ACC112 (cell line): ENCODE measurements at regions not wholly inside any gene's neighbourhood (a gene's known extent, or its start where the extent isn't known, plus 50 kb on each side); places are given as distances from the start of the nearest gene placed in this dataset.

ENCODE experiments used
- H2AFZ ChIP-seq: fragments of 200-600 bp; sonication (generic); one replicate; pipeline ENCODE4 v1.6.0; 2017; ENCODE audit warnings: antibody characterized with exemption, low read length; ENCODE audit not compliant: unreplicated experiment
- H3K27ac ChIP-seq: fragments of 200-600 bp; sonication (generic); 2 replicates; pipeline ENCODE4 v1.5.1; 2014; ENCODE audit warnings: low read depth, mild to moderate bottlenecking, antibody characterized with exemption, low read length, moderate library complexity
- H3K27me3 ChIP-seq: fragments of 200-600 bp; sonication (generic); 2 replicates; pipeline ENCODE4 v1.6.1; 2014; ENCODE audit warnings: mild to moderate bottlenecking, antibody characterized with exemption, low read length, moderate library complexity, mixed read lengths; ENCODE audit not compliant: insufficient read depth
- H3K36me3 ChIP-seq: fragments of 200-600 bp; sonication (generic); 2 replicates; pipeline ENCODE4 v1.6.1; 2016; ENCODE audit warnings: mild to moderate bottlenecking, antibody characterized with exemption, low read length, moderate library complexity, mixed read lengths; ENCODE audit not compliant: insufficient read depth
- H3K4me1 ChIP-seq: fragments of 200-600 bp; sonication (generic); one replicate; pipeline ENCODE4 v1.6.1; 2016; ENCODE audit warnings: low read length, mixed read lengths; ENCODE audit not compliant: insufficient read depth, unreplicated experiment, control insufficient read depth
- H3K4me3 ChIP-seq: fragments of 200-600 bp; sonication (generic); 2 replicates; pipeline ENCODE4 v1.5.1; 2014; ENCODE audit warnings: mild to moderate bottlenecking, low read depth, low read length
- H3K79me2 ChIP-seq: fragments of 200-600 bp; sonication (generic); one replicate; pipeline ENCODE4 v1.6.0; 2016; ENCODE audit warnings: low read length; ENCODE audit not compliant: control insufficient read depth, unreplicated experiment, insufficient read depth

DNA sequence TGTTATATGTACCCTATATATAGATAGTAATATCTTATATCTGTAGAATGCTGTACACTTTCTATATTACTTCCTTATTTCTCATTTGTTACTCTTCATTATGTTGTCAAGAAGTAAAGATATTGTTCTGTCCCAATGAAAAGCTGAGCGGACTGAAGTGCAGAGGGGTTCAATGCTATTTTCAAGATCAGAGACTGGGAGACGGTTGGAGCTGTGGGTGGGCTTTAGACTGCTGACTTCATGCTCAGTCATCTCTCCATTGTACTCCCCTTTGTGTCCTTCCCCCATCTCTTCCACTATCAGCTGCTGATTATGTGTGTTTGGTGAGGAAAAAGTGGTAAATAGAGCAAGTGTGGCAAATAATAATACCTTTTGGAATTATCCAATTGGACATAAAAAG is 532.3 kb upstream of the ZNF608 start:
- Histone ChIP-seq H3K79me2 (no peaks in the 10 kb centered on the region), H3K36me3 (no peaks in the 10 kb centered on the region), H2AFZ (no peak overlapping the region), H3K27ac (no peak overlapping the region), H3K27me3 (no peaks in the 10 kb centered on the region), H3K4me1 (peaks cover 38% of the 10 kb centered on the region), H3K4me3 (no peak overlapping the region)

DNA sequence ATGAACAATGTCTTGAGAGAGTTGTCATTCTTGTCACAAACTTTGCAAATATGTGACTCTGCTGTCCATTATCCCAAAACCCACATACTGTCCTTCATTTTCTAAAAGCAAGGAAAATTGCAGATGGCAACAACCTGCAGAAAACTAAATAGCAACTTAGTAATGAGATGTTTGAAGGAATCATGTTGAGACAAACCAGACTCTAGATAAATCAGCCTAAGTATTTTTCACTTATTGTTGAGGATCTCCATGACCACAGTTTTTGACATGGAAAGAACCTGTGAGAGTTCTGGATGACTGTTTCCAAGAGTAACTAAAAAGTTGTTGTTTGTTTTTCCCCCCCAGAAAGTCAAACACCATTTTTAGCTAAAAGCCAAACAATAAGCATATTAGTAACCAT is 535.2 kb upstream of the ZNF608 start:
- Histone ChIP-seq H3K4me1 (peaks cover 14% of the 10 kb centered on the region), H3K79me2 (no peaks in the 10 kb centered on the region), H2AFZ (no peak overlapping the region), H3K27me3 (no peaks in the 10 kb centered on the region), H3K27ac (no peak overlapping the region), H3K4me3 (no peak overlapping the region), H3K36me3 (no peaks in the 10 kb centered on the region)

DNA sequence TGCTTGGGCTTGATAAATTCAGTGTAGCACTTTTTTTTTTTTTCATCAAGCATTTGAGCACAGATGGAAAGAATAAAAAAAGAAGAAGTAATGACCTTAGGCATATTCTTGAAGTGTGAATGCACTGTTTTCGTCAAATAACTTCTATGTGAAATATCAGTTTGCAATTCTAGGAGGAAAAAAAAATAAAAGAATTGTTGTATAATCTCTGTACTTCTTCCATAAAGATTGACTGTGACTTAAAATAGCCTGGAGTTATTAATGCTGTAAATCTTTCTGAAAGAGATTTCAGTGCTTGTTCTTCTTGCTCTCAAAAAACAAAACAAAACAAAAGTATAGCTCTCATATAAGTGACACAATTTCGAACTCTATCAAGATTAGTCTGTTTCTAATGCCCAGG is 536.9 kb upstream of the ZNF608 start:
- no peaks in the 10 kb centered on the region for H3K36me3 ChIP-seq
- H3K27ac ChIP-seq, result no peak overlapping the region
- no peaks in the 10 kb centered on the region for H3K27me3 ChIP-seq
- no peaks in the 10 kb centered on the region for H3K79me2 ChIP-seq
- H2AFZ ChIP-seq, result no peak overlapping the region
- peaks cover under 1% of the 10 kb centered on the region for H3K4me1 ChIP-seq
- no peak overlapping the region for H3K4me3 ChIP-seq

DNA sequence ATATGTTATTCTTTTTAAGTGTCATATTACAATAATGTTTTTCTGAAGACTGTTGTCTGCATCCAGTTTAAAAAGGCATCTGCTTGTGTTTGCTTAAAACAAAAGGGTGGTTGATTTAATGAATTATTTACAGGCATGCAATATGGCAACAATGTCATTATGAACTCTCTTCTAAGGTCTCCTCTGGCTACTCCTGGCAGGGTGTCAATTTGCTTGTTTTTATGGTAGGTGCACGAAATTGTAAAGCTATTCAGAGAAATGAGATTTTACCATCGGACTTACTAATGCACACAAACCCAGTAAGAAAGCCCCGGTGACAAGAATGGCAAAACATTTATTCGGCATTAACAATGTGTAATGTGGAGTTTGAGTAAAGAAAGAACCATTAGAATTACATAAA is 539.8 kb upstream of the ZNF608 start:
- Histone ChIP-seq H3K27me3 (no peaks in the 10 kb centered on the region), H2AFZ (no peak overlapping the region), H3K27ac (no peak overlapping the region), H3K4me3 (no peak overlapping the region), H3K4me1 (no peaks in the 10 kb centered on the region), H3K79me2 (no peaks in the 10 kb centered on the region), H3K36me3 (no peaks in the 10 kb centered on the region)

DNA sequence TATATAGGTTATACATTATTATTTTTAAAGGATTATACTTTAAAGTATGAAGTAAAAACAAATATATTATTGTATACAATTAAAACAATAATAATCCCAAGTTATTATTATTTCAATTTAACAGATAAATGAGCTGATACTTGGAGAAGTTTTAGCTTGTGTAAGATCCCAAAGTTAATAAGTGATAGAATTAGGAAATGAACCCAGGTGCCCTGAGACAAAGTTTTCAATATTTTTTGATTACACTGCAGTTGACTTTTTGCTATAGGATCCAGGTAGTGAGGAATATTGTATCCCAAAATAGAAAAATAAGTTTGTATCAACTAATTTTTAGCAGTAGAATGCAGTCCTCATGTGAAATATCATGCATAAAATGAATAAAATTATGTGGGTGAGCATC is 543.2 kb upstream of the ZNF608 start:
- Histone ChIP-seq H3K27ac (no peak overlapping the region), H3K4me1 (no peaks in the 10 kb centered on the region), H3K79me2 (no peaks in the 10 kb centered on the region), H3K4me3 (no peak overlapping the region), H3K27me3 (no peaks in the 10 kb centered on the region), H3K36me3 (no peaks in the 10 kb centered on the region), H2AFZ (no peak overlapping the region)

DNA sequence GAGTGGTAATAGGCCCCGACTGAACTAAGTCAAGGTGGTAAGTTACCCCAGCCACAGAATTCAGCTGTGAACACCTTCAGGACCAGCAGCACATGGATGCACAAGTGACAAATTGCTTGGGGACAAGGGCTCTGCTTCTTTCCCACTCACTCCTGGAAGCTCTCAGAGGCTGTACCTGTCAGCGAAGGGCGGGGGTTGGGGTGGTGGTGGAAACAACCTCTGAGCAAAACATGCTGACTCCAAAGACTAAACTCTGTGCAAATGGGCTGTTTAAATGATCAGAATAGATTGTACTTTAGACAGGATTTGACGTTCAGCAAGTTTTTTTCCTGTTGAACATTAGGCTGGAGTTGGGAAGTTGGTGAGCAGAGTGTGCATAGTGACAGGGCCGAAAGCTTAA is 544.5 kb upstream of the ZNF608 start:
- H3K4me3 ChIP-seq, result no peak overlapping the region
- H3K27me3 ChIP-seq, result no peaks in the 10 kb centered on the region
- no peak overlapping the region for H2AFZ ChIP-seq
- H3K36me3 ChIP-seq, result no peaks in the 10 kb centered on the region
- H3K4me1 ChIP-seq, result peaks cover 11% of the 10 kb centered on the region
- H3K27ac ChIP-seq, result no peak overlapping the region
- no peaks in the 10 kb centered on the region for H3K79me2 ChIP-seq

DNA sequence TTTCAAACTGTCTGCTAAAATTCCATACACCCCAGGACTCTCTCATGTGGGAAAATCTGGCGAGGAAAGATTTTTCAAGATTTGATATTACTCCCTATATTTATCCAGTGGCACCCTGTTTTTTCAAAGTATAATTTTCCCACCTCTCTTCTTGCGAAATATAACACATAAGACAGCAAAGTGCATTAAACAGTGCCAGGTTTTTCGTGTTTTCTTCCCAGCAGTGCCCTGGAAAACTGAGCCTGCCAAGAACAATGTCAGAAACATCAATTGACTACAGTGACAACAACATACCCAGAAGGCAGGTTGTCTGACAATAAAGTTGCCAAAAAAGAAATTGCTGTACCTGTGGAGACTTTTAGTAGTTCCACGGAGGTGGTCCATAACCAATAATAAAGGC is 545.0 kb upstream of the ZNF608 start:
- Histone ChIP-seq H3K36me3 (no peaks in the 10 kb centered on the region), H3K79me2 (no peaks in the 10 kb centered on the region), H3K4me1 (peaks cover 12% of the 10 kb centered on the region), H3K4me3 (no peak overlapping the region), H3K27ac (no peak overlapping the region), H2AFZ (no peak overlapping the region), H3K27me3 (no peaks in the 10 kb centered on the region)

DNA sequence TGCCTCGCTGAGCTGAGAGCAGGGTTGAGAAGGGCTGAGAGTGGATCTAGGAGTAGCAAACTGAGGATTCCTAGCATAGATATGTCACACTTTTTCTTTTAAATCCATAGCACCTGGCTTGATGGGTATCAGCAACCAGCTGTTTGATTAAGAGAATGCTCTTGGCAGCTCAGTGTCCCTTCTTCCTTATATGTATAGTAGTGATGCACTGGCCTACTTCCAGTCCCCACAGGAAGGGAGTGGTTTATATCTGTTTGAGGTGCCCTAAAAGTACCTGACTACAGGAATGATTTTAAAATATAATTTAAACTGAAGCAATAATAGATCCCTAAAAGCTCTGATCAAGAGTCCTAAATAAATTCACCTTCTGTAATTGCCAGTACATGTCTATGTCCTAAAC is 546.8 kb upstream of the ZNF608 start:
- no peaks in the 10 kb centered on the region for H3K79me2 ChIP-seq

DNA sequence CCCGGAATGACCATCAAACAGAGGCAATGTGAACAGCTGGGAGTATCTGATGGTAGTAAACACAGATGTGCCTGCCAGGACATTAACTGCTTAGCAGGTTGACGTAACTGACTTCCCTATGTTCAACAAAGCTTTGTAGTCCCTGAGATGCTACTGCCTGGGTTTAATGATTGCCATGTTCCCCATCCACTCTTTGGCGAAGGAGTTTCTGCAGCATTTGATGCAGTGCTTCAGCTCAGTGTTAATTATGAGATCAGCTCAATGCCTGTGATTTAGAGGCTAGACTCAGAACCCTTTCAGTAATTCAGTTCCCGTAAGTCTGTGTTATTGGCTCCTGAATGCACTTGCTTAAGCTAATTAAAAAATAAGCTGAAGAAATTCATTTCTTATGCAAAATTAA is 547.3 kb upstream of the ZNF608 start:
- Histone ChIP-seq H3K4me1 (peaks cover 15% of the 10 kb centered on the region), H3K4me3 (no peak overlapping the region), H3K27me3 (no peaks in the 10 kb centered on the region), H3K27ac (no peak overlapping the region), H3K36me3 (no peaks in the 10 kb centered on the region), H3K79me2 (no peaks in the 10 kb centered on the region), H2AFZ (no peak overlapping the region)

More for the DNA sequence above, 546.8 kb upstream of the ZNF608 start:
- no peaks in the 10 kb centered on the region for H3K36me3 ChIP-seq
- no peak overlapping the region for H3K4me3 ChIP-seq
- peaks cover 15% of the 10 kb centered on the region for H3K4me1 ChIP-seq
- no peak overlapping the region for H2AFZ ChIP-seq
- no peak overlapping the region for H3K27ac ChIP-seq
- no peaks in the 10 kb centered on the region for H3K27me3 ChIP-seq

DNA sequence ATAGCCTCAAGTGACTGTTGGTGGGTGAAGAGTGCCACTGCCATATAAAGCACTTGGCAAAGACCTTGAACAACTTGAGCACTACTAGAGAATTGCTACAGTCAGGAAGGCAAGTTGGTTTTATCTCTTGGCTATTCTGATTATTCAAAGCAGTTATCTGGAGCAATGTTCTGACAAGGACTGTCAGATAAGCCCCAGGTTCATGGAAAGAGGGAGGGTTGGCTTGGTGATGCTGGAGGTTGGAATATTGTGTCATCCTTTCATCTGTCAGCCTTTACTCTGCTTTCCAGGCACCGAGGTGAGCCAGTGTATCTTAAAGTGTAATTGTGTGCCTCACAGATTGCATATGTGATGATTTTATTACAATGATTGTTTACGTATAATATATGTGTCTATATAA is 548.4 kb upstream of the ZNF608 start:
- H3K4me3 ChIP-seq, result no peak overlapping the region
- no peaks in the 10 kb centered on the region for H3K36me3 ChIP-seq
- H3K4me1 ChIP-seq, result peaks cover 15% of the 10 kb centered on the region
- H3K79me2 ChIP-seq, result no peaks in the 10 kb centered on the region
- H3K27me3 ChIP-seq, result no peaks in the 10 kb centered on the region
- no peak overlapping the region for H3K27ac ChIP-seq
- H2AFZ ChIP-seq, result no peak overlapping the region

DNA sequence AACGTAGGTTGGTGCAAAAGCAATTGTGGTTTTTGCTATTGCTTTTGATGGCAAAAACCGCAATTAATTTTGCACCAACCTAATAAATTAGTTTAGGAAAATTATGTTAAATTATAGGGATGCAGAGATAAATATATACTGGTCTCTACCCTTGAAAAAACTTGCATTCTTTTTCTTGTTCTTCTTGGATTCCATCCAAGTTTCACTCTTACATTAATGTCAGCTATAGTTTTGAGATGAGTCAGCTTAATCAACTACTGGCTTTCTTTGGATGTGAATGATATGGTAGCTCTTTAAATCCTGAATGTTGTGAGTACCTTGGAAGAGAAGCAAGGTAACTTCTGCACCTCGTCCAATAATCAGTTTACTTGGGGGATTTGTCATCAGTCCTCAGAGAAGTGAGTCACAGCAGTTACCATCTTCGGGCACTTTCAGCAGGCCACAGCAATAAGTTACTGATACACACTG is 549.0 kb upstream of the ZNF608 start:
- Histone ChIP-seq H3K27ac (no peak overlapping the region), H3K4me1 (peaks cover 15% of the 10 kb centered on the region)

More for the DNA sequence above, 549.0 kb upstream of the ZNF608 start:
- Histone ChIP-seq H2AFZ (peak overlapping the region; percentile 45), H3K27me3 (no peaks in the 10 kb centered on the region), H3K4me3 (no peak overlapping the region), H3K79me2 (no peaks in the 10 kb centered on the region), H3K36me3 (no peaks in the 10 kb centered on the region)
